Omental fat pad (tissue), 3 donors: ENCODE measurements at regions not wholly inside any gene's neighbourhood (a gene's known extent, or its start where the extent isn't known, plus 50 kb on each side); places are given as distances from the start of the nearest gene placed in this dataset.

Experiments
- ATAC-seq: fragments of 150-250 bp; one replicate; pipeline ENCODE4 v1.9.1; 2016; ENCODE audit warnings: mild to moderate bottlenecking, moderate library complexity; ENCODE audit not compliant: low FRiP score
- DNase-seq: peaks from one replicate; pipeline ENCODE4 v3.0.0-alpha.2; 2019; ENCODE audit warnings: low spot score
- CTCF ChIP-seq, 3 donors: fragments of 450-650 bp; IDR thresholded peaks; one replicate each; pipeline ENCODE4 v1.5.1; 2016 to 2017; ENCODE audit warnings: antibody characterized with exemption in 3 of 3, mild to moderate bottlenecking in 3 of 3, moderate library complexity in 2 of 3

- ATAC-seq (no peak), DNase-seq (no peak)
- no peak for TF ChIP-seq CTCF (IDR thresholded peaks at IDR 0.05)
These were observed 140.3 kb upstream of the STMND1 start for GRCh38 chr6:16961577-16961976.

GRCh38 chr6:16959789-16960188, 142.1 kb upstream of the STMND1 start:
- DNase-seq (no peak), ATAC-seq (no peak)
- no peak for TF ChIP-seq CTCF (IDR thresholded peaks at IDR 0.05)

GRCh38 chr6:16956361-16956760, 145.5 kb upstream of the STMND1 start:
- ATAC-seq = peak; percentile 76
- no peak for TF ChIP-seq CTCF (IDR thresholded peaks at IDR 0.05)
- no peak for DNase-seq

- no peak for ATAC-seq
These were observed 146.0 kb upstream of the STMND1 start for GRCh38 chr6:16955899-16956298.

GRCh38 chr6:16953905-16954304, 147.9 kb upstream of the STMND1 start:
- no peak for TF ChIP-seq CTCF (IDR thresholded peaks at IDR 0.05)
- DNase-seq (no peak), ATAC-seq (no peak)

More at GRCh38 chr6:16955899-16956298, 146.0 kb upstream of the STMND1 start:
- no peak for DNase-seq
- no peak for TF ChIP-seq CTCF (IDR thresholded peaks at IDR 0.05)

GRCh38 chr6:16953446-16953845, 148.4 kb upstream of the STMND1 start:
- no peak for DNase-seq
- ATAC-seq = no peak

More at GRCh38 chr6:16953446-16953845, 148.4 kb upstream of the STMND1 start:
- no peak for TF ChIP-seq CTCF (IDR thresholded peaks at IDR 0.05)
